ENCODE measurements at regions not wholly inside any gene's neighbourhood (a gene's known extent, or its start where the extent isn't known, plus 50 kb on each side); places are given as distances from the start of the nearest gene placed in this dataset.
"Not testable (repeated sequence)": the region's sequence is repeated elsewhere in the genome, so short reads cannot be mapped to it uniquely, and the experiment has no call there.

DNA sequence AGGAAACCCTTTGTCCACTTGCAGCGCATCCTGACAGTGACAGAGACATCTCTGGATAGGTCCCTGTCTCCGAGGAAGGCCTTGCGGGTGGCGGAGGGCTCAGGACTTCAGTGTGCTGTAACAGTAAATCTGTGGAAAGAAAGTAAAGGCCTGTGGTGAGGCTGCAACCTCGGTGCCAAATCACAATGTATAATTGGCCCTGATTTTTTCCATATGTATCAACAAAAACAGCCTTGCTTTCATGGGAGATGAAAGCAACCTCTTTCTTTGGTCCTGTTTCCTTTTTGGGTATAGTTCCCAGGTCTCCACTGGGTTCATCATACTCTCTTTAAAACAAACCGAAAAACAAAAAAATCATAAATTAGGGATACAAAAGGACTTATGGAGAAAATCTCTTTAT, 110.9 kb upstream of the BMPER start:
- Mint-ChIP-seq H3K4me3 (no peak overlapping the region), H3K4me1 (no peaks in the 10 kb centered on the region), H3K27ac (no peak overlapping the region), H3K9me3 (peaks cover 0 to 3% (median 0%) of the 10 kb centered on the region in 7 donors), H3K27me3 (no peaks in the 10 kb centered on the region), H3K36me3 (no peaks in the 10 kb centered on the region)
- H3K36me3 ChIP-seq (ENCODE audit: control insufficient read depth, insufficient read depth, low read length) = no peaks in the 10 kb centered on the region
- H3K27me3 ChIP-seq (ENCODE audit: control insufficient read depth, insufficient read depth, low read length) = no peaks in the 10 kb centered on the region
- no peak overlapping the region for H3K4me3 ChIP-seq (ENCODE audit: low read depth, low read length)
- DNase-seq (no peak), ATAC-seq (ENCODE audit: low read depth in 2 of 2) (no peak)
- no peaks in the 10 kb centered on the region for H3K4me1 ChIP-seq (ENCODE audit: control insufficient read depth, insufficient read depth, low read length, poor library complexity, severe bottlenecking)
- H3K9me3 ChIP-seq (ENCODE audit: control insufficient read depth in 2 of 2, low read length in 2 of 2) = no peaks in the 10 kb centered on the region
- no peak overlapping the region for H3K27ac ChIP-seq (ENCODE audit: insufficient read depth, low read length, poor library complexity, severe bottlenecking)

DNA sequence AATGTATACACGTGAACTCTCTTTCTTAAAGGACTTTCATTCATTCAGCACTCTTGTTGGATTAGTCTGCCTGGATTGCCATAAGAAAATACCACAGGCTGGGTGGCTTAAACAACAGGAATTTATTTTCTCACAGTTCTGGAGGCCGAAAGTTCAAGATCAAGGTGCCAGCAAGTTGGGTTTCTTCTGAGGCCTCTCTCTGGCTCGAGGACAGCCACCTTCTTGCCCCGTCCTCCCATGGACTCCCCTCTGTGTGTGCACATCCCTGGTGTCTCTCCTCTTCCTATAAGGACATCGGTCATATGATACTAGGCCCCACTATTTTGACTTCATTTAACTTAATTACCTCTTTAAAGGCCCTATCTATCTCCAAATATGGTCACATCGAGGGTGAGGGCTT, 110.4 kb upstream of the BMPER start:
- Histone ChIP-seq H3K27ac (ENCODE audit: insufficient read depth, low read length, poor library complexity, severe bottlenecking) (no peak overlapping the region), H3K9me3 (ENCODE audit: control insufficient read depth in 2 of 2, low read length in 2 of 2) (no peaks in the 10 kb centered on the region), H3K4me3 (ENCODE audit: low read depth, low read length) (no peak overlapping the region), H3K4me1 (ENCODE audit: control insufficient read depth, insufficient read depth, low read length, poor library complexity, severe bottlenecking) (no peaks in the 10 kb centered on the region), H3K36me3 (ENCODE audit: control insufficient read depth, insufficient read depth, low read length) (no peaks in the 10 kb centered on the region), H3K27me3 (ENCODE audit: control insufficient read depth, insufficient read depth, low read length) (no peaks in the 10 kb centered on the region)
- Mint-ChIP-seq H3K36me3 (no peaks in the 10 kb centered on the region), H3K27me3 (no peaks in the 10 kb centered on the region), H3K27ac (no peak overlapping the region), H3K9me3 (peaks cover 0 to 3% (median 0%) of the 10 kb centered on the region in 7 donors), H3K4me1 (no peaks in the 10 kb centered on the region), H3K4me3 (no peak overlapping the region)
- no peak for DNase-seq
- ATAC-seq (ENCODE audit: low read depth in 2 of 2) = no peak

DNA sequence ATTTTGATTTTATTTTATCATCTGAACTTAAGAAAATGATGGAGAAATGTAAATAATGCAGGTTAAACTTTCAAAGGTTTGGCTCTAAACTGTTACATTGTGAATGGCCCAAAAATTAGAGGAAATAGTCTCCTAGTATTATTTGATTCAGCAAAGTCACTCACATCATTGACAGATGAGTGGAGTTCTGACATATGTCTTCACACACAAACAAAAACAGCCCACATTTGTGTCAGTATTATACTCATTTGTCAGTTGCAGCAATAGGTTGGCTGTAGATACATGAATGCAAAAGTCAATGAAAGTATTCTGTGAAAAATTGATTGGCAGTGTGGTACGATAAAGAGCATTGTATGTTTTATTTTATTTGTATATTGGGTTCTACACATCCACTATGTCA, 108.8 kb upstream of the BMPER start:
- no peak for ATAC-seq (ENCODE audit: low read depth in 2 of 2)
- Mint-ChIP-seq H3K27me3 (no peaks in the 10 kb centered on the region), H3K4me1 (no peaks in the 10 kb centered on the region), H3K27ac (no peak overlapping the region), H3K9me3 (peaks cover 0 to 5% (median 1%) of the 10 kb centered on the region in 7 donors), H3K36me3 (no peaks in the 10 kb centered on the region), H3K4me3 (no peak overlapping the region)
- DNase-seq = no peak
- H3K27me3 ChIP-seq (ENCODE audit: control insufficient read depth, insufficient read depth, low read length) = no peaks in the 10 kb centered on the region
- H3K36me3 ChIP-seq (ENCODE audit: control insufficient read depth, insufficient read depth, low read length) = no peaks in the 10 kb centered on the region
- H3K4me3 ChIP-seq (ENCODE audit: low read depth, low read length) = no peak overlapping the region
- no peaks in the 10 kb centered on the region for H3K9me3 ChIP-seq (ENCODE audit: control insufficient read depth in 2 of 2, low read length in 2 of 2)
- no peak overlapping the region for H3K27ac ChIP-seq (ENCODE audit: insufficient read depth, low read length, poor library complexity, severe bottlenecking)
- no peaks in the 10 kb centered on the region for H3K4me1 ChIP-seq (ENCODE audit: control insufficient read depth, insufficient read depth, low read length, poor library complexity, severe bottlenecking)

DNA sequence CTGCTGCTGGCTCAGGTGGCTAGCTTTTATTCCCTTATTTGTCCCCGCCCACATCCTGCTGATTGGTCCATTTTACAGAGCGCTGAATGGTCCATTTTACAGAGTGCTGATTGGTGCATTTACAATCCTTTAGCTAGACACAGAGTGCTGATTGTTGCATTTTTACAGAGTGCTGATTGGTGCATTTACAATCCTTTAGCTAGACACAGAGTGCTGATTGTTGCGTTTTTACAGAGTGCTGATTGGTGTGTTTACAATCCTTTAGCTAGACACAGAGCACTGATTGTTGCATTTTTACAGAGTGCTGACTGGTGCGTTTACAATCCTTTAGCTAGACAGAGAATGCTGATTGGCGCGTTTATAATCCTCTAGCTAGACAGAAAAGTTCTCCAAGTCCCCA, 107.8 kb upstream of the BMPER start:
- not testable (repeated sequence) for H3K36me3 Mint-ChIP-seq; ATAC-seq (ENCODE audit: low read depth in 2 of 2)

DNA sequence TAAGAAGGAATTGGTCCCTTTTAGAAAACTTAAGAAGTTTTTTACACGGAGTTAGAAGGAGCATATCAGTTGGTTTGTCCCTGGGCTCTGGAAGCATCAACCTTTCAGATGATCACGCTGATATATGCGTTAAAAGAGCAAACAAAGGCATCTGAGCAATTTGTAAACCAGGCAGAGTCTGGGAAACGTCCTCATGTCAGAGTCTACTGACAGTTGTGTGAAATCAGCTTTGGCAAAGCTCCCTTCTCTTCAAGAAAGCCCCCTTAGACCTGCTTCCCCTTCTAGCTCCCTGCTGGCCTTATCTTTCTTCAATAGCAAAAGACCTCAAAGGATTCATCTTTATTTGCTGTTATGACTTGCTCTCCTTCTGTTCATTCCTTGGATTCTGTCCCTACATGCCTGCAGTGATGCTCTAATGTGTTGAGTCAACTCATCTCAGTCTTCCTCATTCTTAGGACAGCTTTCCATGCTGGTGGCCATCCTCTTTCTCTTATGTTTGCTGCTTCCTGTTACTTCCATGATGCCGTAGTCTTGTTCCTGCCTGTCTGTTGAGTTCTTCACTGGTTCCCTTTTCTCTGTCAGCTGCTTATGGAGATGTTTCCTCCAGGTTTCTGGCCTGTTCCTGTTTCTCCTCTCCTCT, 106.5 kb upstream of the BMPER start:
- Mint-ChIP-seq H3K4me1 (no peaks in the 10 kb centered on the region), H3K9me3 (peaks cover 0 to 5% (median 1%) of the 10 kb centered on the region in 7 donors), H3K27me3 (no peaks in the 10 kb centered on the region), H3K27ac (no peak overlapping the region), H3K4me3 (no peak overlapping the region), H3K36me3 (no peaks in the 10 kb centered on the region)
- ATAC-seq (ENCODE audit: low read depth in 2 of 2) = no peak
- no peak for DNase-seq
- no peaks in the 10 kb centered on the region for H3K36me3 ChIP-seq (ENCODE audit: control insufficient read depth, insufficient read depth, low read length)
- H3K27me3 ChIP-seq (ENCODE audit: control insufficient read depth, insufficient read depth, low read length) = no peaks in the 10 kb centered on the region
- H3K4me3 ChIP-seq (ENCODE audit: low read depth, low read length) = no peak overlapping the region
- H3K27ac ChIP-seq (ENCODE audit: insufficient read depth, low read length, poor library complexity, severe bottlenecking) = no peak overlapping the region
- H3K9me3 ChIP-seq (ENCODE audit: control insufficient read depth in 2 of 2, low read length in 2 of 2) = no peaks in the 10 kb centered on the region
- no peaks in the 10 kb centered on the region for H3K4me1 ChIP-seq (ENCODE audit: control insufficient read depth, insufficient read depth, low read length, poor library complexity, severe bottlenecking)

More for the DNA sequence above, 107.8 kb upstream of the BMPER start:
- H3K27ac ChIP-seq (ENCODE audit: insufficient read depth, low read length, poor library complexity, severe bottlenecking); H3K36me3 ChIP-seq (ENCODE audit: control insufficient read depth, insufficient read depth, low read length); H3K27ac Mint-ChIP-seq; H3K9me3 Mint-ChIP-seq; H3K9me3 ChIP-seq (ENCODE audit: control insufficient read depth in 2 of 2, low read length in 2 of 2); H3K4me3 ChIP-seq (ENCODE audit: low read depth, low read length); H3K27me3 ChIP-seq (ENCODE audit: control insufficient read depth, insufficient read depth, low read length); H3K4me1 Mint-ChIP-seq; H3K27me3 Mint-ChIP-seq; H3K4me1 ChIP-seq (ENCODE audit: control insufficient read depth, insufficient read depth, low read length, poor library complexity, severe bottlenecking); DNase-seq; H3K4me3 Mint-ChIP-seq: not testable (repeated sequence)

DNA sequence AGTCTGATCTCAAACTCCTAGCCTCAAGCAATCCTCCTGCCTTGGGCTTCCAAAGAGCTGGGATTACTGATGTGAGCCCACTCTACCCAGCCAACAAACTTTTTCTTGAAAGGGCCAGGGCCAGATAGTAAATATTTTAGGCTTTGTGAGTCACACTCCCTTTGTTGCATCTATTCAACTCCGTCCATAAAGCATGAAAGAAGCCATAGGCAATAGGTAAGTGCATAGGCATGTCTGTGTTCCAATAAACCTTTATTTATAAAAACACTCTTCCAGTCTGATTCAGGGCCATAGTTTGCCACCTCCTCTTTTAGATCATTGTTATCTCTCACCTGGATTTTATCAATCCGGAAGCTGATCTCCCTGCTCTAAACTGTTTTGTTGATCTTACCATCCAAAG, 105.6 kb upstream of the BMPER start:
- no peak overlapping the region for H3K4me3 Mint-ChIP-seq
- no peaks in the 10 kb centered on the region for H3K36me3 Mint-ChIP-seq
- no peaks in the 10 kb centered on the region for H3K27me3 Mint-ChIP-seq
- H3K27ac Mint-ChIP-seq = no peak overlapping the region
- Histone ChIP-seq H3K36me3 (ENCODE audit: control insufficient read depth, insufficient read depth, low read length) (no peaks in the 10 kb centered on the region), H3K27ac (ENCODE audit: insufficient read depth, low read length, poor library complexity, severe bottlenecking) (no peak overlapping the region), H3K4me1 (ENCODE audit: control insufficient read depth, insufficient read depth, low read length, poor library complexity, severe bottlenecking) (no peaks in the 10 kb centered on the region), H3K27me3 (ENCODE audit: control insufficient read depth, insufficient read depth, low read length) (no peaks in the 10 kb centered on the region), H3K4me3 (ENCODE audit: low read depth, low read length) (no peak overlapping the region), H3K9me3 (ENCODE audit: control insufficient read depth in 2 of 2, low read length in 2 of 2) (no peaks in the 10 kb centered on the region)
- no peak for ATAC-seq (ENCODE audit: low read depth in 2 of 2)
- DNase-seq = no peak
- H3K4me1 Mint-ChIP-seq = no peaks in the 10 kb centered on the region
- H3K9me3 Mint-ChIP-seq = peaks cover 0 to 5% (median 1%) of the 10 kb centered on the region in 7 donors

DNA sequence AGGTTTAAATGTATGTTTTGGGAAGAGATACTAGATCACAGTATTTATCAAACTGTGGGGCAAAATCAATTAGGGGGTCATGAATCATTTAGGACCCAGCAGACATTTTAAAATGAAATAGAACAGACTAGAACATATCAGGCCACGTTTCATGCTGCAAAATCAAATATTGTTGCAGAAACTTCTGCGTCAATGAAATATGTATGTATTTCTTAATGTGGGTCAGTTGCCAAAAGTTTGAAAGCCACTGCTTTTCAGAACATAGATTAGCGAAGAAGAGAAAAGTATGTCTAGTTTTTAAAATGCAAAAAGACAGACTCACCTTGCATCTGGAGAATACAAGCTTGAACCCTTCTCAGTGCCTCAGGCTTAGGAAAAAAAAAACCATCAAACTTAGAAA, 102.7 kb upstream of the BMPER start:
- Mint-ChIP-seq H3K27ac (no peak overlapping the region), H3K4me3 (no peak overlapping the region), H3K4me1 (no peaks in the 10 kb centered on the region), H3K36me3 (no peaks in the 10 kb centered on the region), H3K27me3 (no peaks in the 10 kb centered on the region), H3K9me3 (peaks cover 0 to 3% (median 0%) of the 10 kb centered on the region in 7 donors)
- no peak for ATAC-seq (ENCODE audit: low read depth in 2 of 2)
- H3K36me3 ChIP-seq (ENCODE audit: control insufficient read depth, insufficient read depth, low read length) = no peaks in the 10 kb centered on the region
- no peaks in the 10 kb centered on the region for H3K27me3 ChIP-seq (ENCODE audit: control insufficient read depth, insufficient read depth, low read length)
- H3K27ac ChIP-seq (ENCODE audit: insufficient read depth, low read length, poor library complexity, severe bottlenecking) = no peak overlapping the region
- no peaks in the 10 kb centered on the region for H3K4me1 ChIP-seq (ENCODE audit: control insufficient read depth, insufficient read depth, low read length, poor library complexity, severe bottlenecking)
- no peak overlapping the region for H3K4me3 ChIP-seq (ENCODE audit: low read depth, low read length)
- H3K9me3 ChIP-seq (ENCODE audit: control insufficient read depth in 2 of 2, low read length in 2 of 2) = no peaks in the 10 kb centered on the region
- DNase-seq = no peak

DNA sequence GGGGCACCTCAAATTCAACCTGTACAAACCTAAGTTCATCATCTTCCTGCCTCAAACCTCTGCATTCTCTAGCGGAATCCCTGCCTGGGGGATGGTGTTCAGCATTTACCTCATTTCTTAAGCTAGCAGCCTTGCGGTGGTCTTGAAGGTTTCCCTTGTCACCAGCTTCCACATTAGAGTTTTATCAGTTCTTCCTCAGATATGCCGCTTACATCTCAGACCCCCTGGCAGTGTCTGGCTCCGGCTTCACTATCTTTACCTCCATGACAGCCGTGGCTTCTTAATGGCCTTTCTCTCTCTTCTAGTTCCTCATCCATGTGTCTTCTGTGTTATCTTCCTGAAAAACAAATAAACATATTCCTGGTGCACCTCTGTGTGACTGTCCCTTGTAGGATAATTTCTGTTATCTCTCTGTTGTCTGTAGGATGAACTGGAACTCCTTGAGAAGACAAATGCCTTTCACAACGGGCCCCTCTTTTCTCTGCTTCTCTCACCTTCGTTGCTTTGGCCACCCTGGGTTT, 101.1 kb upstream of the BMPER start:
- H3K27me3 ChIP-seq (ENCODE audit: control insufficient read depth, insufficient read depth, low read length) = no peaks in the 10 kb centered on the region
- Mint-ChIP-seq H3K4me1 (no peaks in the 10 kb centered on the region), H3K4me3 (peak overlapping the region in 1 of 4 donors; percentile 2)

More for the DNA sequence above, 101.1 kb upstream of the BMPER start:
- Histone ChIP-seq H3K4me3 (ENCODE audit: low read depth, low read length) (no peak overlapping the region), H3K36me3 (ENCODE audit: control insufficient read depth, insufficient read depth, low read length) (no peaks in the 10 kb centered on the region), H3K4me1 (ENCODE audit: control insufficient read depth, insufficient read depth, low read length, poor library complexity, severe bottlenecking) (no peaks in the 10 kb centered on the region), H3K27ac (ENCODE audit: insufficient read depth, low read length, poor library complexity, severe bottlenecking) (no peak overlapping the region), H3K9me3 (ENCODE audit: control insufficient read depth in 2 of 2, low read length in 2 of 2) (no peaks in the 10 kb centered on the region)
- no peaks in the 10 kb centered on the region for H3K36me3 Mint-ChIP-seq
- no peaks in the 10 kb centered on the region for H3K27me3 Mint-ChIP-seq
- ATAC-seq (ENCODE audit: low read depth in 2 of 2) (no peak), DNase-seq (no peak)
- no peak overlapping the region for H3K27ac Mint-ChIP-seq
- peaks cover 0 to 3% (median 0%) of the 10 kb centered on the region in 7 donors for H3K9me3 Mint-ChIP-seq

All from CD4-positive, CD25-positive, alpha-beta regulatory T cell (primary cell).